ENCODE measurements at regions not wholly inside any gene's neighbourhood (a gene's known extent, or its start where the extent isn't known, plus 50 kb on each side); places are given as distances from the start of the nearest gene placed in this dataset.
"Not testable (repeated sequence)": the region's sequence is repeated elsewhere in the genome, so short reads cannot be mapped to it uniquely, and the experiment has no call there.

DNA sequence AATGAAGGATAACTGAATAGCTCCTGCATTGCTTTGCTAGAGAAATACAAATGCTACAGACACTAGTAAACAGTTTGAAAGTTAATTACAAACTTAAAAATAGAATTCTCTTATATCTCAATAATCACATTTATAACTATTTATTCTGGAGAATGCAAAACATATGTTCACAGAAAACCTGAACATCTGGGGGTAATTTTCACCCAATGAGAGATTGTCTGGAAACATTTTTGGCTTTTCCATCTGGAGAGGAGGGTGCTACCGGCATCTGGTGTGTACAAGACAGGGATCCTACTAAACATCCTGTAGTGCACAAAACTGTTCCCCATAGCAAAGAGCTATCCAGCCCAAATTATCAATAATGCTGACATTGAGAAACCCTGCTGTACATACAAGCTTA is 378.4 kb upstream of the CHORDC1 start:
- DNase-seq: no peak

DNA sequence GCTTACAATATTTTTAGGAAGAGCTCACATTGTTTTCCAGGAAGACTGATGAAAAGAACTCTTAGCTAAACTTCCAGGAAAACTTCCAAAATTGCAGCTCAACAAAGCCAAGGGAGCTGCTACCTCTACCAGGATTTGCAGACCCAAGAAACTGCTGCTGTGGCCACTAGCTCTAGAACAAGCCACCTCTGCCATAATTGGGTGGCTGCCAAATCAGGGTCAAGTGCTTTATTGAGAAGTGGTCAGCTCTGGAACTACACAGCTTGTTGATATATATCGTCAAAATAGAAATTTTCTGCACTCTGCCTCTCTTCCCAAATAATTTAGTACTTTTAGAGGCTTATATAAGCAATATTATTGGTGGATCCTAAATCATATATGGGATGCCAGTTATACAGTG is 371.8 kb upstream of the CHORDC1 start:
- DNase-seq: peak; percentile 18

DNA sequence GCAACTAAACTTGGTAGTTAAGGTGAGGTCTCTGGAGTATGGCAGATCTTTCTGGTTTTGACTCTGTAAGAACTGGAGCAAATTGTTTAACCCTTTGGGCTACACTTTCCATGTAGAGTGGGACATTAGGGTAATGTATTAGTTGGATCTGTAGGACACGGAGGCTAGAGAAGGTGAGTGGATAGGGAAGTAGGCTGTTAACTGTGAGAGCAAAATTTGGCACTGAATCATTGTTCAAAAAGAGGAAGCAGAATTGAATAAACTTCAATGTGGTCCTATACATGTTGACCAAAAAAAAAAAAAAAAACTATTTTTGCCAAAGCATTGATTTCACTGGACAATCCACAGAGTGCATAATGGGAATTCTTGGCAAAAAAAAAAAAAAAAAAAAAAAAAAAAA is 370.2 kb upstream of the CHORDC1 start:
- no peak for DNase-seq

DNA sequence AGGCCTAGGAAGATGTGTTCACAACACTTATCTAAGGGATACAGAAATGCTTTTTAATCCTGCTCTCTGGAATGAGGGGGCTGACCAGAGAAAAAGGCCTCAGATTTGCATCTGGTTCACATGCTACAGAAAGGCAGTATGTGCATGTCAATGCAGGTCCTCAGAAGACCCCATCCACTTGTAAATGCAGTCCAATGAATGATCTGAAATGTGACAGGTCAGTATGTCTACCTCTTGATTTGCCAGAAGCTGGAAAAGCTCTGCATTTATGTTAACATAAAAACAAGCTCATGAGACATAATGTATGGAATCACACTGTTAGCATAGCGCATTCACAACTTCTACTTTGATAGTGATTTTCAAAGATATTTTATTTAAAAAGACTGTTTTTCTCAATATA is 367.4 kb upstream of the CHORDC1 start:
- no peak for DNase-seq

DNA sequence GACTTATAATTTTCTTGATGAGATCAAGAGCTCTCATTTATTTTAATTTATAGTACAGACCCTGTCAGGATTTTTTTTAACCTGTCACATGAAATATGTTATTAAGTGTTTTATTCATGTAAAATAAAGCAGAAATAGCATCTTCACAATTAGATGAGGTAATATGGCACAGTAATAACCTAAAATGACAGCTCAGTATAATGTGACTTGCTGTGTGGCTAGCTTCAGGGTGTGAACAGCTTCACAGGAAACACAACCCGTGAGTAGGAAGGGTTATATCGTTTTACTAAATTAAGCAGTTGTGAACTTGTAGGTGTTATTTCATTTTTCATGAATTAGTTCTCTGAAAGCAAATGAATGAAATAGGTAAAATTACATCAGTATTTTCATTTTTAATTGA is 366.9 kb upstream of the CHORDC1 start:
- DNase-seq: no peak

DNA sequence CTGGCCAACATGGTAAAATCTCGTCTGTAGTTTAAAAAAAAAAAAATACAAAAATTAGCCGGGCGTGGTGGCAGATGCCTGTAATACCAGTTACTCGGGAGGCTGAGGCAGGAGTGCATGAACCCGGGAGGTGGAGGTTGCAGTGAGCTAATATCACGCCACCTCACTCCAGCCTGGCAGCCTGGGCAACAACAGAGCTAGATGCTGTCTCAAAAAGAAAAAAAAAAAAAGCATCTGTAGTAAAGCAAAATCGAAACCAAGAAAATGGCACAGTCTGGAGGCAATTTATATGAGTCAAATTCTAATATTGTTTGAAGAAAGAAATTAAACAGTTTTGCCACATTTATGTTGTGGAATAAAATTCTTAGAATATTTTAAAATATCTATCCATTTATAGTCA is 365.0 kb upstream of the CHORDC1 start:
- DNase-seq: no peak

DNA sequence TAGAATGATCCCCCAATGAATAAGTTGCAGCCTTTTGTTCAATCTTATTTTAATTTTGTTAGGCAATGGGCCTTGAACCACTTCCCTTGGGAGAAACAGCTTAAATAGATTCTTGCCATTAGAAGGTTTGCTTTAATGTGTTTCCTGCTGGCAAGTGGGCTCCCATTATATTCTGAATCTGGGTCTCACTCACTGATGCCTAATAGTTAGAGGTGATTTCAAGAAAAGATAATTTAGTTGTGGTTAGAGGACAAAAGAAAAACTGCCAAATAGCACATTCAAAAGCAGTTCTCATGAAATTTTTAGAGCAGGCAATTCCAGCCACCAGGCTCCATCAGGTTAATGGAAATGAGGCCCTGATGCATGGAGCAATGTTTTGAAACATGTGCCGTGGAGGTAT is 362.6 kb upstream of the CHORDC1 start:
- no peak for DNase-seq

DNA sequence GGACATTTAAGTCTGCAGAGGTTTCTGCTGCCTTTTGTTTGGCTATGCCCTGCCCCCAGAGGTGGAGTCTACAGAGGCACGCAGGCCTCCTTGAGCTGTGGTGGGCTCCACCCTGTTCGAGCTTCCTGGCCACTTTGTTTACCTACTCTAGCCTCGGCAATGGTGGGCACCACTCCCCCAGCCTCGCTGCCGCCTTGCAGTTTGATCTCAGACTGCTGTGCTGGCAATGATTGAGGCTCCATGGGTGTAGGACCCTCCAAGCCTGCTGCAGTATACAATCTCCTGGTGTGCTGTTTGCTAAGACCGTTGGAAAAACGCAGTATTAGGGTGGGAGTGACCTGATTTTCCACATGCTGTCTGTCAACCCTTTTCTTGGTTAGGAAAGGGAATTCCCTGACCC is 360.1 kb upstream of the CHORDC1 start:
- DNase-seq: not testable (repeated sequence)

DNA sequence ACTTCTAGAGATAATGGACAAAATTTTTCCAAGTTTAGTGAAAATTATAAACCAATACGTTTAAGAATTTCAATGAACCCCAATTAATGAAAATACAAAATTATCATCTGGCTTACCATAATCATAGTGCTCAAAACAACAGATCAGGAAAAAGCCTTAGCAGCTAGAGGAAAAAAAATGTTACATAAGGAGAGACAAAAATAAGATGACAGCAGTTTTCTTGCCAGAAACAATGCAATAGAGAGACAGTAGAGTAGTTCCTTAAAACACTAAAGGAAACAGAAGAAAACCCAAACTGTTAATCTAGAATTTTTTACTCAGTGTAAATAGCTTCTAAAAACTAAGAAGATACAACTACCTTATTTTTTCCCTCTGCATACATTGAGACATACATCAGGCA is 341.7 kb upstream of the CHORDC1 start:
- DNase-seq: no peak

DNA sequence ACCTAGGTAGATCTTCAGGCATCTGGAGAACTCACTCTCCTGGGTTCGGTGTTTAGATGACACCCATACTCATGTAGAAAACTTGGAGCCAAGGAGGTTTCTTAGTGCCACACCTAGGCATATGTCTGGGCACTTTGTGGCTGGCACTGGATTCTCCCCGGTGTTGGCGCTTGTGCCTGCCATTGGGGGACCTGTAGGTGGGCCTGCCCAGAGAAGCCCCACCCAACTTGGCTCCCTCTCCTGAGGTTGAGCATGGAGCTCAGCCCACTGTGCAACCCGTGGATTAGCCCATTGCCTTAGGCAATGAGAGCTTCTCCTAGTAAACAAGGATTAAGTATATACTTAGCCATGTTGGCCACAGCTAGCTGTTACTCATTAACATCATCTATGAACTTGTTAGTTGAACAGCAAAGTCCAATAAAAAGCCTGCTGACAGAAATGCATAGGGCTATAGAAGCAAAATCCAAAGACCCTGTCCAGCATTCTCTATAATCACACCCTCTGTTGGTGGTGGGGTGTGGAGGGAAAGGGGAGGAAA is 335.5 kb upstream of the CHORDC1 start:
- DNase-seq: no peak

DNA sequence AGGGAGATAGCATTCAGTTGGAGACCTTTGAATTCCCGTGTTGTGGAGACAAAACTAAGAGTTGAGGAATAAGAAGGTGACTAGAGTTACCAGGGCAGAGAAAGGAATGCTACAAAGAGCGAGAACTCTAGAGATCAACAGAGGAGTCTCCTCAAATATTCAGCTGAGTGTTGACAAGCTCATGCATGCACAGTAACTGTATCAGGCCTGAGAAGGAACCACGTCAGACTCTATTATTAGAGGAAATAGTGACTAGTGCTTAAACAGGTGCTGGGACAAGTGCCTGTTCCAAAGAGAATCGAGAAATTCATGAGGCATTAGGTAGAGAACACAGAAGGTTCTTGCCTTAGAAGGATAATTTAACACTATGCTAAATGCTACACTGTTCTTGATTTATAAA is 333.8 kb upstream of the CHORDC1 start:
- peak; percentile 77 for DNase-seq

DNA sequence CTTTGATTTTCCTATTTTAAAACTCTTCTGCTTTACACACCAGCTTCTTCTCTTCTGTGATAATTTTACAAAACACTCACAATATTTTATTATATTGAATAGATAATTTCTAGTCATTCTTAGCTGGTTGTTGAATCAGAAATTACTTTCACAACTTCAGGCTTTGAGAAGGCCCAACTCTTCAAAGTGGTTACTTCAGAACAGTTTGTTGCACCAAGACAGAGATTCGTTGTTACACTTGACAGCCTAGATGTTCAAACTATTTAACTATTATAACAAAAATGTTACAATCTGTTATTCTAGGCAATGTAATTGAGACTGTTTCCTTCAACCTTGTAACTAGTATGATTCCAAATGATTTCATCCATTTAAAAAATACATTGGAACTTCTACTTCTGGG is 333.2 kb upstream of the CHORDC1 start:
- no peak for DNase-seq

DNA sequence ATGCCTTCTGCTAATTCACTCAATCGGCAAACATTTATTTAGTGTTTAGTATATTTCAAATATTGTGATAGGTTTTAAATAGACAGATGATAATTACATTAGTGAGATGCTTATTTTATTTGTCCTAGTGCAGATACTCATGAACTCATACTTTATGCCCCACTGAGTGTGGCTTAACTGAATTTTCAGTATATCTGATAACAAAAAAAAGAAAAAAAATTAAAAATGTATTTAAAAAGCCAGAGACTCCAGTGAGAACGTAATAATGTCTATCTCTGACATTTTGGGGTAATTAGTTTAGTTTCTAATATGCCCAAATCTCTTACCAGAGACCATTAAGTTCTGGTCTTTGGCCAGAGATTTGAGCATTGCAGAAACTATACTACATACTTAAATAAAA is 332.6 kb upstream of the CHORDC1 start:
- DNase-seq: no peak

DNA sequence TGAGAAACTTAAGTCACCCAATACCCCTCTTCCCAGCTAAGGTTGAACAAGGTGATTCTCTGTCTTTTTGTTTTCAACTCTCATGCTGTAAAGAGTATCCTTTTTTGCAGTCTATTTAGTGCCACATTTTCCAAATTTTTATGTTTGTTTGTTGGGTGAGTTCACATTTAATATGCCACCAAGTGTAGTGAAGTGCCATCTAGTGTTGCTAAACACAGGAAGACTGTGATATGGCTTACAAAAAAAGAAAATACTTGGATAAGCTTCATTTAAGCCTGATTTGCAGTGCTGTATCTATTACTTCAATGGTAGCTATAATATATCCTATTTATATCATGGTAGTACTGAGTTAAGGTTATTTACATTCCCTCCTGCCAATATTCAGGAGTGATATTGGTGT is 319.2 kb upstream of the CHORDC1 start:
- no peak for DNase-seq

DNA sequence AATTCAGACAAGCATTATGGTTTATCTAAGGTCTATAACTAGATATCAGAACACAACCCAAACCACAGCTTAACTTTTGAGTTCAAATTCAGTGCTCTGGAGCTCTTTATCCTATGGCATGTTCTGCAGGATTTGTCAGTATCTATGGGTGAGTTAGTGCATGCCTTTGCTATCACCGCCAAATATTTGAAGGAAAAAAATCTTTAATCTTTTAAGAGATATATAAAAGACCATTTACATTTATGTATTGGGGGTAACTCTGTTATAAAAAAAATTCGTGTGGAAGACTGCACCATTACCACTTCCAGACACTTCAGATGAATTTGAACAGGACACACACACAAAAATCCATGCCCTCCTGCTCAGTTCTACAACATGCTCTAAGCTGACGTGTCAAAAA is 313.5 kb upstream of the CHORDC1 start:
- DNase-seq: no peak

DNA sequence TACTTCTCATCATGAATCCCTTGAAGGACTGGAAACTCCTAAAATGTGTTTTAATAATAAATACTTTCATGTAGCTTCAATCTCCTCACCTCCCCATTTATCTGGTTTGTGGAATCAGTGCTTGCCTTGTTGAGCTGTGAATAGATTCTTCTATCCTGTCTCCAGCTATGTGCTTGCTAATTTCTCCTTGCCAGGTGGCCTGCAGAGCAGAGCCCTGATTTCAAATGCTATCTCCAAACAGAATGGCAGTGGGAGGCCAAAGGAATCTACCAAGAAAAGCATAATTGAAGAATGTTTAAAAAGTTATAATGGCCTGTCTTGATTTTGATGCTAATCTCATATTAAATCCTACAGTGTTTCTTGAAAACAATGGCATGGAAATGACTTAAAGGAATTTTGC is 309.3 kb upstream of the CHORDC1 start:
- DNase-seq: no peak

DNA sequence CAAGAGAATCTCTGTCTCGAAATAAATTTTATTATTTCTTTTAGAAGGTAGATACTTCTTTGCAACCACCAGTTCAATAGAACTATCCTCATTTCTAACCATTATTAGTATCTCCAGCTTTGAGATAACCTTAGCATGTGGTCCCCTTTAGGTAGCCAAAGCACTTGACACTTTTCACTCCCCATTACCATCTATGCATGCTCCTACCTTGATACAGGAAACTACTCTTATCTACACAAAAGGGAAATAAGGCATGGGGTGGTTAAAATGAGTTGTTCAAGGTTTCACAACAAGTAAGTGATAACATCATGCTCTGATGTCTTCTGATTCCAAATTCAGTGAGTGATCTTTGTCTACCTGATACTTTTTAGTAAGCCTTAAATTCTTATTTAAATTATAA is 308.2 kb upstream of the CHORDC1 start:
- DNase-seq: no peak

DNA sequence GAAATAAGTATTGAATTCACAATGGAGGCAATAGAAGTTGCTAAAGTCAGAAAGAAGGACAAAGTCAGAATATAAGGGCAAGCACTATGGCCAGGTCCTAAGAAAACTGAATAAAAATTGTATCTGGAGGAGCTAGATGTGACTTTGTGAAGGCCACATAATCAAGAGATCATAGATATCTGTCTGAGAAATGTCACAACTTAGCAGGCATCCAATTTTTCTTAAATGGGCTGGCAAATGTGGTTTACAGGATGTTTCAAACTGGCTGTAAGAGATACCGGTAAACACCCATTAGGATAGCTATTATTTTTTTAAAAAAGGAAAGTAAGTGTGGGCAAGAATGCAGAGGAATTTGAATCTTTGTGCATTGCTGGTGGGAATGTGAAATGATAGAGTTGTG is 303.1 kb upstream of the CHORDC1 start:
- no peak for DNase-seq

DNA sequence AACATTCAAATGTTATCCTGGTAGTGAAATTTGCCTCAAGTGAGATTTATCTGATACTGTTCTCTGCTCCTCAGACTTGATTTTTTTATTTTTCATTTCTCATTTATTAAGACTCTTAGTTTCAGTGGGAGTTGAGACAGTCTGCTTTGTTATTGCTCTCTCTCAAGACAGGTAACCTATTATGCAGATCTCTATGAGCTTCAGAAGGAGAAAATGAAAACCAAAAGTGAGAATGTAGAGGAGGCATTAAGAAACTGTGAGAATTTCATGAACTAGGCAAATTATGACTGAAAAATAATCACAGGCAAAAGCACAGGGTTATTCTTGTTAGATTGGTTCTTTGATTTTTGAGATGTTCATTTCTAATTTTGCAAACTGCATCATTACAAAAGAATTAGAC is 290.0 kb upstream of the CHORDC1 start:
- DNase-seq: no peak

DNA sequence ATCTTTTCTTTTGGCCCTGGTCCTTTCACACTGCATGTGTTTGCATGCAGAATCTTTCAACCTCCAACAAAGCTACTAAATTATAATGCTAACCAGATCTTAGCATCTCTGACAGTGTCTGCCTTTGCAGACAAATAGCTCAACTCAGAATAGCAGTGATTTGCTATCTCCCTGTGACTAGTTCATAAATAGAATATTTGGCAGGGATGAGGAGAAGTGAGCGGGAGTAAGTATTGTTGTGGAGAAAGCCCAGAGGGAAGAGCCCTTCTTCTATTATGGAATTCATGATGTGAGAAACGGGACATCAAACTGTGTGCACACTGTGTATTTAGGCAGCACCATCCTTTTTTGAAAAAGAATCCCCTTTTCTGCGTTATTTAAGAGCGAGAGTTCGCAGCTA is 288.0 kb upstream of the CHORDC1 start:
- no peak for DNase-seq

DNA sequence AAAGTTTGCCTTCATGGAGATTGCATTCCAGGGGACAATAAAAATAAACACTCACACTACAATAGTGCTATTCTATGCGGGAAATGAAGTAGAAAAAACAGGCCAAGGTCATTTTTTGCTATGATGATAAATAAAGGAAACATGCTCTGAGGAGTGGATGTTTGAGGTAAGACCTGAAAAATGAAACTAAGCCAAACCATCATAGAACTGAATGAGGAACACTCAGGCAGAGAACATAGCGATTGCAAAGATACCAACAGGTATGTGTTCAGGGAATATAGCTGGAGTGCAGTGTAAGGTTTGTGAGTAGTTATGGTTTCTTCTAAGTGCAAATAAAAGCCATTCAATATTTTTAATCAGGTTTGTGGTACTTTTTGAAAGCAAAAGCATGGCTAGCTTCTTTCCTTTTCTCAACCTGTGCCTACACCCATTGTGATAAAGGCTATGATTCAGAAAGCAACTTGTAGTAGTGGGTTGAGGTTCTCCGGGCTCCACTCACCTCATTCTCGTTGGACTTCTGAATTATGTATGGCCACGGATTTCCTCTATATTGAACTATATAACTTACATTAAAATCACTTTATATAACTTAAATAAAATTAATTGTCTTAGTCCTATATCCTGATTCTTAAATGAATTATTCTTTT is 278.2 kb upstream of the CHORDC1 start:
- DNase-seq: no peak

DNA sequence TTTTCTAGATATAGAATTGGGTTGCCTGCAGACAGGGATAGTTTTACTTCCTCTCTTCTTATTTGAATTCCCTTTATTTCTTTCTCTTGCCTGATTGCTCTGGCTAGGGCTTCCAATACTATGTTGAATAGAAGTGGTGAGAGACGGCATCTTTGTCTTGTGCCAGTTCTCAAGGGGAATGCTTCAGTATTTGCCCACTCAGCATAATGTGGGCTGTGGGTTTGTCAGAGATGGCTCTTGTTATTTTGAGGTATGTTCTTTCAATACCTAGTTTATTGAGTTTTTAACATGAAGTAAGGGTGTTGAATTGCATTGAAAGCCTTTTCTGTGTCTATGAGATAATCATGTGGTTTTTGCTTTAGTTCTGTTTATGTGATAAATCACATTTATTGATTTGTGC is 273.9 kb upstream of the CHORDC1 start:
- no peak for DNase-seq

DNA sequence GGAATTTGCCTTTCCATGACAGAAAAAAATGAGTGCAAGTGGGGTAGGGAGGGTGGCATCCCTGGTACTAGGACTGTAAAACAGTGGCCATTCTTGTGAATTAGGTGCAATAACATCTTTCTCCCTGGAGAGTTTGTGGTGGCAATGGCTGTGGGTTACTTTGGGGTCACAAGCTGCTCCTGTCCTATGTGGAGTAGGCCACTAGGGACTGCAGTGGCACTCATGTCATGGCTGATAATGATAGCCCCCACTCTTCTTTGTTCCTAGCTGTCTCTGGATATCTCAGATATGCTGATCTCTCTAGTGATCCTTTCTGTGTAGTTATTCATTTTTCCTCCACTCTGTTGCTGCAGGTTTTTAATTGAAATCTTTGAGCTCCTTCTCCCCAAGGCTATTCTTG is 270.5 kb upstream of the CHORDC1 start:
- DNase-seq: no peak

DNA sequence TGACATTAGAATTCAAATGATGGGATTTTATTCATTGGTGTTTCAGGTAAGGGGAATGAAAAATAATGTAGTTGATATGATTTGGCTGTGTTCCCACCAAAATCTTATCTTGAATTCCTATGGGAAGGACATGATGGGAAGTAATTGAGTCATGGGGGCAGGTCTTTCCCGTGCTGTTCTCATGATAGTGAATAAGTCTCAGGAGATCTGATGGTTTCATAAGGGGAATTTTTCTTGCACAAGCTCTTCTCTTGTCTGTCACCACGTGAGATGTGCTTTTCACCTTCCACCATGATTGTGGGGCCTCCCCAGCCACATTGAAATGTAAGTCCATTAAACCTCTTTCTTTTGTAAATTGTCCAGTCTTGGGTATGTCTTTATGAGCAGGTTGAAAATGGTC is 268.6 kb upstream of the CHORDC1 start:
- DNase-seq: no peak

DNA sequence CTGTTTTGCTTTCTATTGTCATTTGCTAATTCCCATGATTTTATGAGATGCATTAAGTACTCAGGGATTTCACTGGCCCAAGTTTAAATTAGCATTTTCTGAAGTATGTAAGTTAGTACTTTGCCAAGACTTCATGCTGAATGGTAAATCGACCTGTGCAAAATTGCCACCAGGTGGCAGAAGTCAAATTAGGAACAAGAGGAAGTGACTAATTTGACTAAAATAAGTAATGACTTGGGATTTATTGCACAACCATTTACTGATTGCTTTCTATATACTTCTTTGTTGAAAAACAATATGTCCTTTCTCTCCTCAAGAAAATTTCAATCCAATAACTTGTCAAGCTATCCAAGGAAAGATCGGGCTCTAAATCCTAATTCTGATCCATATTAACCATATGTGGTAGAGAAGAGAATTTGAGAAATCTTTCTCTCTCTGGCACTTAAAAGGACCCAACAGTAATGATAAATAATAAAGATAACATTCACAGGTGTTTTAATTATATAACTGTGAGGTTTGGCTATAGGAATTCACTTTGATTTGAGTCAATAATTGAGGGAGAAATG is 253.7 kb upstream of the CHORDC1 start:
- DNase-seq: peak; percentile 23
